NT2/D1 (cell line): ENCODE measurements at regions not wholly inside any gene's neighbourhood (a gene's known extent, or its start where the extent isn't known, plus 50 kb on each side); places are given as distances from the start of the nearest gene placed in this dataset.

Source experiments
- SUZ12 ChIP-seq: IDR thresholded peaks from 2 replicates; pipeline ENCODE4 v1.6.1; 2011; ENCODE audit not compliant: insufficient read length, insufficient read depth; ENCODE audit errors: extremely low read depth
- YY1 ChIP-seq: IDR thresholded peaks from 2 replicates; pipeline ENCODE4 v1.6.1; 2011; ENCODE audit not compliant: insufficient read length, insufficient read depth
- ZNF274 ChIP-seq: IDR thresholded peaks from 2 replicates; pipeline ENCODE4 v1.6.1; 2011; ENCODE audit warnings: mild to moderate bottlenecking, low read depth, low read length

GRCh38 chr13:83340170-83340569 lies 542.1 kb downstream of the SLITRK1 start:
- TF ChIP-seq YY1 (no peak), ZNF274 (no peak), SUZ12 (no peak)
